ENCODE measurements at regions not wholly inside any gene's neighbourhood (a gene's known extent, or its start where the extent isn't known, plus 50 kb on each side); places are given as distances from the start of the nearest gene placed in this dataset.

DNA sequence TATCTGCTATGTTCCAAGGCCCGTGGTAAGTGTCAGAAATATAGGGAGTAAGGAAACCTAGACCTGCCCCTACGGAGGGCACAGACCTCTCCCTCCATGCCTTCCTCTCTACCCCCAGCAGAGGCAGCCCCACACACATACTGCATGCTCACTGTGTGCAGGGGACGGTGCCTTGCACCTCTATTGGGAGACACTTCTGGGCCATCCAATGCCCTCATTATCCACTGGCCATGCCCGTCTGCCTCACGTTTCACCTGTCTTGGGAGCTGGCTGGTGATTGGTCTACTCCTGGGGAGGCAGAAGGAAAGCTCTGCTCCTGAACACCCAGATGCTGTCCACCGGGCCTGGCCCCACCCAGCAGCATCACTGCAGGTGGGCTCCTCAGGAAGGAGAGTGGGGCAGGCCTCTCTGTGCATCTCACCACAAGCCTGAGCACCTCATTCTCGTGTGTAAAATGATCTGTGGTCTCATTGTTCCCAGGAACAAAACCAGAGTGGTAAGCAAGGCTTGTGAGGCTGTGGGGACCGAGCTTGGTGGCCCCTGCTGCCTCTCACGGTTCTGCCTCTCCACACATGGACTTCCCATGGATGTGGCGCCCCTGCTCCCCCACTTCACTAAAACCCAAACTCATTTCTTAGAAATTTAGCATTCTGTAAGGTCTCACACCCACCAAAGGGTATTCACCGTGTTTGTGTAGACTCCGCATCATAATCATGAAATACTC is 312.5 kb upstream of the HS6ST1 start:
- 90% methylated on average over 12 of the region's 12 CpGs for WGBS
- H3K4me1 ChIP-seq (ENCODE audit: insufficient read depth), result no peaks in the 10 kb centered on the region
- H3K36me3 ChIP-seq (ENCODE audit: insufficient read depth), result no peaks in the 10 kb centered on the region
- H3K27ac ChIP-seq (ENCODE audit: low read depth), result no peak overlapping the region
- H3K4me3 ChIP-seq (ENCODE audit: low read depth, low read length), result no peak overlapping the region
- no peak for DNase-seq (ENCODE audit: extremely low spot score)

- H3K4me1 ChIP-seq (ENCODE audit: insufficient read depth), result no peaks in the 10 kb centered on the region
- H3K36me3 ChIP-seq (ENCODE audit: insufficient read depth), result no peaks in the 10 kb centered on the region
- DNase-seq (ENCODE audit: extremely low spot score), result no peak
- H3K27ac ChIP-seq (ENCODE audit: low read depth), result no peak overlapping the region
- 95% methylated on average over 15 of the region's 15 CpGs for WGBS
- no peak overlapping the region for H3K4me3 ChIP-seq (ENCODE audit: low read depth, low read length)
These were observed 313.2 kb upstream of the HS6ST1 start for GRCh38 chr2:128631698-128632500.

GRCh38 chr2:128632501-128632800 is 313.8 kb upstream of the HS6ST1 start:
- DNase-seq (ENCODE audit: extremely low spot score), result no peak
- H3K4me1 ChIP-seq (ENCODE audit: insufficient read depth), result no peaks in the 10 kb centered on the region
- no peak overlapping the region for H3K4me3 ChIP-seq (ENCODE audit: low read depth, low read length)
- WGBS, result 89% methylated on average over 6 of the region's 6 CpGs
- no peak overlapping the region for H3K27ac ChIP-seq (ENCODE audit: low read depth)
- H3K36me3 ChIP-seq (ENCODE audit: insufficient read depth), result no peaks in the 10 kb centered on the region

DNA sequence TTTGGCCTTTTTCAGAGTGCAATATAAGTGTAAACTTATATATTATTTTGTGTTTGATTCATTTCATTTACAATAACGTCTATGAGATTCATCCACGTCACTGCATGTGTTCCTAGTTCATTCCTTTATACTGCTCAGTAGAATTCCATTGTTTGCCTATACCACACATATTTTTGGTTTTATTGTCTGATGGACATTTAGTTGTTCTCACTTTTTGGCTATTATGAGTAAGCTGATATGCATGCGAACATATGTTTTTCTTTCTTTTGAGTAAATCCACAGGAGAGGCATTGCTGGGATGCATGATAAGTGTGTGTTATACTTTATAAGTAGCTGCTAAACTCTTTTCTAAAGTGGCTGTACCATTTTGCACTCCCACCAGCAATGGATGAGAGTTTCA is 314.8 kb upstream of the HS6ST1 start:
- Histone ChIP-seq H3K4me3 (ENCODE audit: low read depth, low read length) (no peak overlapping the region), H3K27ac (ENCODE audit: low read depth) (no peak overlapping the region), H3K36me3 (ENCODE audit: insufficient read depth) (no peaks in the 10 kb centered on the region), H3K4me1 (ENCODE audit: insufficient read depth) (no peaks in the 10 kb centered on the region)
- WGBS, result 72% methylated on average over 3 of the region's 3 CpGs
- no peak for DNase-seq (ENCODE audit: extremely low spot score)

GRCh38 chr2:128635361-128635900 is 316.8 kb upstream of the HS6ST1 start:
- no peak overlapping the region for H3K27ac ChIP-seq (ENCODE audit: low read depth)
- no peak overlapping the region for H3K4me3 ChIP-seq (ENCODE audit: low read depth, low read length)
- H3K4me1 ChIP-seq (ENCODE audit: insufficient read depth), result no peaks in the 10 kb centered on the region
- no peaks in the 10 kb centered on the region for H3K36me3 ChIP-seq (ENCODE audit: insufficient read depth)
- no peak for DNase-seq (ENCODE audit: extremely low spot score)
- 87% methylated on average over 8 of the region's 8 CpGs for WGBS

DNA sequence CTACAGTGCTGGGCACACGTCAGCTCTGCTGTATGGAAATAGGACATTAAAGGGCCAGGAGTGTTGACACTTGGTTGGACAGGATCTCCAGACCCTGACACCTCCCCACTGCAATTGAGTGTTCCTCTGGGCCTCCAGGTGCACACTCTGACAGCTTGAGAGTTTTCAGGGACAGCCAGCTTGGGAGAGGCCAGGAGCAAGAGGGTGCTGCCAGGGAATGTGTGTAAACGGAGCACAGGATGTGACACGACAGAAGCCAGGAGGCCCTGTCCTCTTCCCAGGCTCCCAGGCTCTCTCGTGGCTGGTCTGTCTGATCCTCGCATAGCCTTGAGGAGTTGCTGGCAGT is 318.1 kb upstream of the HS6ST1 start:
- 80% methylated on average over 5 of the region's 5 CpGs for WGBS
- Histone ChIP-seq H3K27ac (ENCODE audit: low read depth) (no peak overlapping the region), H3K36me3 (ENCODE audit: insufficient read depth) (no peaks in the 10 kb centered on the region), H3K4me1 (ENCODE audit: insufficient read depth) (no peaks in the 10 kb centered on the region), H3K4me3 (ENCODE audit: low read depth, low read length) (no peak overlapping the region)
- DNase-seq (ENCODE audit: extremely low spot score), result no peak

GRCh38 chr2:128637481-128638155 is 318.9 kb upstream of the HS6ST1 start:
- H3K4me3 ChIP-seq (ENCODE audit: low read depth, low read length), result no peak overlapping the region
- H3K4me1 ChIP-seq (ENCODE audit: insufficient read depth), result no peaks in the 10 kb centered on the region
- WGBS, result 93% methylated on average over 7 of the region's 7 CpGs
- no peaks in the 10 kb centered on the region for H3K36me3 ChIP-seq (ENCODE audit: insufficient read depth)
- H3K27ac ChIP-seq (ENCODE audit: low read depth), result no peak overlapping the region
- no peak for DNase-seq (ENCODE audit: extremely low spot score)

DNA sequence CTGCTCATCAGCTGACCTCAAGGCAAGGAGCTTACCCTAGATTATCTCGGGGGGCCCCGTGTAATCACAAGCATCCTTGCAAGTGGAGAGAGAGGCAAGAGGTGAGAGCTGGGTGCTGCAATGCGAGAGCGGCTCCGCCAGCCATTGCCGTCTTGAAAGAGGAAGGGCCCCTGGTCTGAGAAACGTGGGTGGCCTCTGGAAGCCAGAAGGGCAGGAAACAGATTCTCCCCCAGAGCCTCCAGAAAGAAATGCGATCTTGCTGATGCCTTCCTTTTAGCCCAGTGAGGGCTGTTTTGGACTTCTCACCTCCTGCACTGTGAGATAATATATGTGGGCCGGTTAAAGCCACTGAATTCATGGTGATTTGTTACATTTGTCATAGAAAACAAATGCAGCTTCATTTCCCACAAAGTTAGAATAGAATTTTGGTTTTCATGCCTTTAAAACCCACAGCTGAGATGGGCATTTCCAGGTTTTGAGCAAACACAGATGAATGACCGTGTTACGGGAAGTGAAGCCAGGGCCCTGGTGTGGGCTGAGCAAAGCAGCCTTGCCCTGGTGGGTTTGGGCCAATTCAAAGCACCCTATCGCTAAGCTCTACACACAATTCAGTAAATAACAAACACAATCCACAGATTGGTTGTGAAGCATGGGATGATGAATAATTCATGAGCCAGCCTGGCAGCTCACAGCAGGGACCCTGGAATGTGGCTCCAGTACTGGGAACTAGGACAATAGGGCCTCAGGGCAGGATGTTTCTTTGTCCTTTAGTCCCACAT is 319.9 kb upstream of the HS6ST1 start:
- Histone ChIP-seq H3K4me1 (ENCODE audit: insufficient read depth) (no peaks in the 10 kb centered on the region), H3K4me3 (ENCODE audit: low read depth, low read length) (no peak overlapping the region), H3K36me3 (ENCODE audit: insufficient read depth) (no peaks in the 10 kb centered on the region), H3K27ac (ENCODE audit: low read depth) (no peak overlapping the region)
- WGBS, result 71% methylated on average over 12 of the region's 12 CpGs
- DNase-seq (ENCODE audit: extremely low spot score), result no peak

DNA sequence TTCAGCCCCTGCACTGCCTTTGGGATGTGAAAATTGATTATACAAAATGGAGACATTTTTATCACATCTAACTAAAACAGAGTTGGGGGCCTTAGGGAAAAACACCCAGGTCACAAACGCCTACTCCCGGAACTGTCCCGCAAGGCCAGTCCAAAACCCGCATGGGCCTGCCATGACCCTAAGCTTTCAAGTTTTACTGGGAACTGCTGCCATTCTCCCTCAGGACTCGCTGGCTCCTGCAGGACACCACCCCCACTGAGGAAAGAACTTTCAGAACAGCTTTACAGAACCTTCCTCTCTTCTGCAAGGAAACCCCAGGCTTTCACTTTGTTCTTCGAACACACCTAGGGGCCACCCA is 320.4 kb upstream of the HS6ST1 start:
- no peak for DNase-seq (ENCODE audit: extremely low spot score)
- Histone ChIP-seq H3K4me1 (ENCODE audit: insufficient read depth) (no peaks in the 10 kb centered on the region), H3K27ac (ENCODE audit: low read depth) (no peak overlapping the region), H3K4me3 (ENCODE audit: low read depth, low read length) (no peak overlapping the region), H3K36me3 (ENCODE audit: insufficient read depth) (no peaks in the 10 kb centered on the region)
- WGBS, result 95% methylated on average over 6 of the region's 6 CpGs

DNA sequence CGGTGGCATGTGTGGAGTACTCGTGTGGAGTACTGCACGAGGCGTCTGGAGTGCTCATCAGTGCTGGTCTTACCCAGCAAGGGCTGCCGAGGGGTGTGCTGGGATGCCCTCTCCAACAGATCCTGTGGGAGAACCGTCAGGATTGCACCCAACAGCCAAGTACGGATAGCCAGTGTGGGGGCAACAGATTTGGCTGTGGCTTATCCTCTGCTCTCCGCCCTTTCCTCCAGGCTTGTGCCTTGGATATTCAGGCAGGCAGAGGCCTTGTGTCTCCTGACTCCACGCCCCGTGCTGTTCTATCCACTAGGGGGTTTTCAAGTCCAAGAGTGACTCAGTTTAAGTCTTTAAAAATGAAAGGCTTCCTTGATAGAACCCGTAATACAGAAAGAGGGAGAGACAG is 321.0 kb upstream of the HS6ST1 start:
- H3K4me3 ChIP-seq (ENCODE audit: low read depth, low read length), result no peak overlapping the region
- no peaks in the 10 kb centered on the region for H3K4me1 ChIP-seq (ENCODE audit: insufficient read depth)
- 94% methylated on average over 11 of the region's 11 CpGs for WGBS
- no peak overlapping the region for H3K27ac ChIP-seq (ENCODE audit: low read depth)
- no peak for DNase-seq (ENCODE audit: extremely low spot score)
- no peaks in the 10 kb centered on the region for H3K36me3 ChIP-seq (ENCODE audit: insufficient read depth)

DNA sequence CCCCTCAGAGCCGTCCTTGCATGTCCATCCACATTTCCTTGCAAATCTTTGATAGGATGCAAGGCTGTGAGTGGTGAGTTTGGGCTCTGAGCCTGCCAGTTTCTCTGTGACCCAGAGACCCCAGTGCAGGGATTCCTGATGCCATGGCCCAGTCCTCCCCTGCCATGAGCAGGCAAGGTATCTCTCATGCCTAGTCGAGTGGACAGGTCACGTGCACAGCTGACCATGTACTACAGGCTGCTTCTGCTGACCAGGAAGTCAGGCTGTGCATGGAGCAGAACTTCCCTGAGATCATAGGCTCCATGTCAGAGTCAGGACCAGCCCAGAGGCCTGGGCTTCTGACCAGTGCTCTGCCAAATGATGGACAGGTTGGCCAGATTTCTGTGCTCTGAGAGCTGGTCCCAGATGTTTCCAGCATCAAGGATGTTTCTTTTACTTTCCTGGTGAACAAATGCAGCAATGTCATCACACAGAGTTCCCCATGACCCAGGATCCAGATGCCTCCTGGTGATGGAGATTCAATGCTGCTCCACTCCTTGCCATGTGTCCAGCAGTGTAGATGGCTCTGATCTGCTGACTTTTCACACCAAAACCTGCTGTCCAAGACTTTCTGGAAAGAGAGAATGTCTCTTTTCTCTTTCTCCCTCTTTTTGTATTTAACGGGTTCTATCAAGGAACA is 321.6 kb upstream of the HS6ST1 start:
- no peak for DNase-seq (ENCODE audit: extremely low spot score)
- H3K4me1 ChIP-seq (ENCODE audit: insufficient read depth), result no peaks in the 10 kb centered on the region
- H3K36me3 ChIP-seq (ENCODE audit: insufficient read depth), result no peaks in the 10 kb centered on the region
- 97% methylated on average over 4 of the region's 4 CpGs for WGBS
- no peak overlapping the region for H3K27ac ChIP-seq (ENCODE audit: low read depth)
- no peak overlapping the region for H3K4me3 ChIP-seq (ENCODE audit: low read depth, low read length)

- no peak overlapping the region for H3K27ac ChIP-seq (ENCODE audit: low read depth)
- no peaks in the 10 kb centered on the region for H3K36me3 ChIP-seq (ENCODE audit: insufficient read depth)
- H3K4me1 ChIP-seq (ENCODE audit: insufficient read depth), result no peaks in the 10 kb centered on the region
- WGBS, result 86% methylated on average over 6 of the region's 6 CpGs
- no peak overlapping the region for H3K4me3 ChIP-seq (ENCODE audit: low read depth, low read length)
- DNase-seq (ENCODE audit: extremely low spot score), result no peak
These were observed 322.2 kb upstream of the HS6ST1 start for GRCh38 chr2:128640845-128641360.

Data from urinary bladder (tissue), 3 donors.